Heart left ventricle (tissue), 13 donors: ENCODE measurements at regions not wholly inside any gene's neighbourhood (a gene's known extent, or its start where the extent isn't known, plus 50 kb on each side); places are given as distances from the start of the nearest gene placed in this dataset.

ENCODE experiments used
- CTCF ChIP-seq, 12 donors: fragments of 200-600 bp; sonication (generic) in 4 of 12; IDR thresholded peaks; one replicate each; pipeline versions ENCODE4 v1.5.0 to v1.8.0; 2018 to 2022; ENCODE audit warnings: antibody characterized with exemption in 12 of 12, mild to moderate bottlenecking in 5 of 12
- POLR2A ChIP-seq, 2 donors: fragments of 450-650 bp; IDR thresholded peaks; one replicate each; pipeline ENCODE4 v1.6.1; 2017; ENCODE audit warnings: antibody characterized with exemption in 2 of 2, mild to moderate bottlenecking in 2 of 2, moderate library complexity in 2 of 2
- donor health status: ischemic (EF 13 %, LVEDD 7.1; RV severe dilation, severe dysfunction).
- donor health status: DM: no; HTN: yes; CAD: no.
- donor health status: DM: no; HTN: no; CAD: no.
- donor health status: ischemic (EF 25% LVEDD 6.9; RV normal size, moderate dysfunction).
- donor health status: ischemic (EF 25% LVEDD 5.7; RV mildly dilated, moderate dysfunction).
- donor health status: ischemic (EF 35%, LVEDD 5.7; RV mildly dilated, moderate dysfunction).
- donor health status: nonischemic (EF 11% LVEDD 7.7; RV severe dilation, severe dysfunction).
- donor health status: DM: yes; HTN: yes; CAD: no.
- donor health status: PGD.
- donor health status: ischemic (EF 29% LVEDD 5.4; RV normal size, mild dysfunction).
- donor health status: nonischemic (EF 23%, LVEDD 6.1; RV moderate dilation, normal function).

- no peak for TF ChIP-seq CTCF (IDR thresholded peaks at IDR 0.05)
- no peak for TF ChIP-seq POLR2A (IDR thresholded peaks at IDR 0.05)
Measured at GRCh38 chr4:4613126-4613465, 71.2 kb upstream of the STX18 start.
